ENCODE measurements at regions not wholly inside any gene's neighbourhood (a gene's known extent, or its start where the extent isn't known, plus 50 kb on each side); places are given as distances from the start of the nearest gene placed in this dataset.
A peak's percentile ranks its signal among the peaks of the same experiment; 100 is the strongest.
"Not testable (repeated sequence)": the region's sequence is repeated elsewhere in the genome, so short reads cannot be mapped to it uniquely, and the experiment has no call there.

GRCh38 chr2:38483776-38484501 lies 106.9 kb upstream of the ATL2 start:
- DNase-seq, result no peak

DNA sequence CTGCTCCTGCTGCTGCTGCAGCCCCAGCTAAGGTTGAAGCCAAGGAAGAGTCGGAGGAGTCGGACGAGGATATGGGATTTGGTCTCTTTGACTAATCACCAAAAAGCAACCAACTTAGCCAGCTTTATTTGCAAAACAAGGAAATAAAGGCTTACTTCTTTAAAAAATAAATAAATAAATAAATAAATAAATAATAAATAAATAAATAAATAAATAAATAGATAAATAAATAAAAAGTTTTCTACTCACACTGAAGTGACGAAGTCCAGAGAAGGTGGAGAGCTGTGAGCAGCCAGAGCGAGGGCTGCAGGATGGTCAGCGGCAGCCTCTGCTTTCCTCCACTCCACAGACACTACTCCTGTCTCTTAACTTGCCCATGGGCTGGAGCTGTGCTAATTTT lies 105.6 kb upstream of the ATL2 start:
- DNase-seq, result not testable (repeated sequence)

DNA sequence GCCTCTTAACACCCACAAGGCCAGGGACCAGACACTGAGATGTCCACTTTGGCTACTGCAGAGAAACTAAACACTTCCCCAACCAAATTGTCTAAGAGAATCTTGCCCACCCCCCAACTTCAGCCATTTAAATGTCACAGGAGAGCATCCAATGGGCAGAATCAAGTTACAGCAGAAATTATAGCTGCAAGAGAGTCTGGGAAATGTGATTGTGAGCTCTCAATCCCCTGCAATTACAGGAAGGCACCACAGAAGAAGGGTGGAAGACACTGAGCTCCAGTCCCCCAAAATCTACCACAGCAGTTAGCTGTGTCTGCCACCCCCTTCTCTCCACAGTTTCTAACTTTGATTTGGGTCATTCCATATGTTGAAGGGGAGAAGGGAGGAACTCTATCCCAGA lies 103.5 kb upstream of the ATL2 start:
- no peak for DNase-seq

DNA sequence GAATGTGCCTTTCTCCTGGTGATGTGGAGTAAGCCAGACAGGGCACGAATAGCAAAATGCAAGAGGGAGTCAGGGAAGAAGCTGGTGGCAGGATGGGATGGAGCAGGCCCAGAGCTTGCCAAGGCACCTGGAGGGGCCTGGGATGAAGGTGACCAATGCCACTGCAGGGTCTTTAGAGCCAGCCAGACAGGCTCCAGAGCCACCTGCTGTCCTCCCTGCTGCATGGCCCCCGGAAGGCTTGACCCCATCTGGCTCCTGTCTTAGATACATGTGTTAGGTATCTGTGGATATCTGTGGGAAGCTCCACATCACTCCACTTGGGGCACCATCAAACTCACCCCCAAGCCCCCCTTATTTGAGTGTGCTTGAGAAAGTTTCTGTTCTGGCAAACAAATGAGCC lies 99.9 kb upstream of the ATL2 start:
- DNase-seq, result no peak

GRCh38 chr2:38475567-38475881 lies 98.5 kb upstream of the ATL2 start:
- no peak for DNase-seq

- no peak for DNase-seq
Observed at GRCh38 chr2:38474715-38475566, 97.9 kb upstream of the ATL2 start.

DNA sequence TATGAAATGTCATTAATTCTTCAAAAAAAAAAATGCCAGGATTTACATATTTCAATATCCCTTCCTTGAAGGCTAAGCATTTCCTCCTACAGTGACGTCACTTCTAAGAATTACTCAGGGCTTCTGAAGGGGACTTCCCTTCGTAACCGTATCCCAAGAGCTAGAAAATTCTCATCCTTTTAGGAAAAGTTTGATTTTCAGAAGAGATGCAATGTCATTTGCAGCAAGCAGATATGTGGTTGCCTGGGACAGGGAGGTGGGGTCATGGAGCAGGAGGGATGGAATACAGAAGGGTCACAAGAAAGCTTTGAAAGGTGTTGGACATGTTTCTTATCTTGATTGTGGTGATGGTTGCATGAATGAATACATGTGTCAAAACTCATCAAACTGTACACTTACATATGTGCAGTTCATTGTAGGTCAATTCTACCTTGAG lies 97.0 kb upstream of the ATL2 start:
- peak in 1 of 2 donors; percentile 22 for DNase-seq

DNA sequence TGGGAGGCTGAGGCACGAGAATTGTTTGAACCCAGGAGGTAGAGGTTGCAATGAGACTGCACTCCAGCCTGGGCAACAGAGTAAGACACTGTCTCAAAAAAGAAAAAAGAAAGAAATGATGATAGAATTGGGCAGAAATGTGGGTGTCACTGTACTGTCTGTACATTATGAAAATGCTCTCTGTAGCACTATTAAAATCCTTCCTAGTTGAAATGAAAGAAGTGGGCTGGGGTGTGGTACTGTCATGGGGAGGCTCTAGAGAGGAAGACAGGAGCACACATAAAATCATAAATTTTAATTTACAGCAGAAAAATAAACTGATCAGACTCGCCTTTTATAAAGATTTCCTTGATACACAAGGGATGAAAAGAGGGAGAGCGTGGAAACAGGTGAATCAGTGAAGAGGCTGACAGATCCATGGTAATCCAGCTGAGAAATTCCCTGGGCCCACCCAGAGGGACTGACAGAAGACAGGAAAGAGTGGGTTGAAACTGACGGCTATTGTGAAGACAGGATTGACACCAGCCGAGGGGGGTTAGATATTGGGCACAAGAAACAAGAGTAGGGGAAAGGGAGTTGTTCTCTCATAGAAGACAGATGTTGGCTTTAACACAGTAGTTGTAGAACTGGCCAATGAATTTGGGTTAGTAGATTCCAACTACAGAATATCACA lies 96.4 kb upstream of the ATL2 start:
- no peak for DNase-seq

DNA sequence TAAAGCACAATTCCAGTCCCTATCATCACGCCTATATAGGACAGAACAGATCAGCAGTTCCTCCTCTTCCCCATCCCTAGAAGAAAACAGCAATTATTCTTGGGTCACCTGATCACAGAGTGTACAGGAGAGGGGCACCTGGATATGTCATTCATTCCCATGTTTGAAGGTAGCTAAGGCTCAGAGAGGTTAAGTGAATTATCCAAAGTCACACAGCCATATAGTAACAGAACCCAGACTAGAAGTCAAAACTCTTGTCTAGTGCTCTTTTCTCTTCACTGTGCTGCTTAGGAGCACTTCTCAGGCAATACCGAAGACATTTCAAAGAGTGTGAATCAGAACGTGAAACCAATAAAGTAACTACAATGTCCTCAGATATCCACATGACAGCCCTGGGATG lies 93.0 kb upstream of the ATL2 start:
- no peak for DNase-seq

GRCh38 chr2:38467768-38468455 lies 90.8 kb upstream of the ATL2 start:
- no peak for DNase-seq

GRCh38 chr2:38466876-38467767 lies 90.0 kb upstream of the ATL2 start:
- no peak for DNase-seq

GRCh38 chr2:38466409-38466808 lies 89.3 kb upstream of the ATL2 start:
- DNase-seq, result no peak

- DNase-seq, result peak; percentile 13 to 31
Observed at GRCh38 chr2:38465789-38466127, 88.7 kb upstream of the ATL2 start.

- no peak for DNase-seq
Observed at GRCh38 chr2:38464971-38465788, 88.1 kb upstream of the ATL2 start.

- DNase-seq, result no peak
Observed at GRCh38 chr2:38463752-38464151, 86.7 kb upstream of the ATL2 start.

GRCh38 chr2:38462121-38462661 lies 85.1 kb upstream of the ATL2 start:
- no peak for DNase-seq

DNA sequence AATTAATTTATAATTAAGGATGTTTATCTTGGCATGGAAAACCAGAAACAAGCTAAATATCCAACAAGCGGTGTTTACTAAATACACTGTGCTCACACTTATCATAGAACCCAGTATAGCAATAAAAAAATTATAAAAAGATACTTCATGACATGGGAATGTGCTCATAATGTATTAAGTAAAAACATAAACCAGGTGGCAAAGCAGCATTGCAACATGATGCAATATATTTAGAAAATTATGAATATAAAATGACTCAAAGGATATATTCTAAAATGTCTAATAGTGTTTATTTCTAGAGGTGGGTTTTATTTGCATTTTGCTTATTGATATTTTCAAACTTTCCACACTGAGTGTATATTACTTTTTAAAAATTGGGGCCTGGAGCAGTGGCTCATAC lies 84.4 kb upstream of the ATL2 start:
- no peak for DNase-seq

- no peak for DNase-seq
Observed at GRCh38 chr2:38460313-38460712, 83.2 kb upstream of the ATL2 start.

DNA sequence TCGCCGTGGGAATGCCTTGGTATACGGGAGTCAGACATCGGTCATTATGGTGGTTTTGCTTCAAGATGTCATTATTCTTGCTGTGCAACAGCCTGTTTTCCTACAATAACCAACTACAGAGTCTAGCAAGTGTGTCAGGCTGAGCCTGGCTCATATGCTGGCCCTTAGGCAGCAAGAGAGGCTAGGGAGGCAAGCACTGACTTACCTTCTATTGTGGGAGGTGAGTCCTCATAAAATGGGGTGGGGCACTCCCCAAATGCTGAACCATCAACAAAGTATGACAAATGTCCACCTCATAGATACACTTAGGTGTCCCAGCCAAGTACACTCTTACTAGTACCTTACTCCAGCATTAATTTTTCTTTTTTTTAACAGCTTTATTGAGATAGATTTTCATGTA lies 77.0 kb upstream of the ATL2 start:
- no peak for DNase-seq

GRCh38 chr2:38451778-38452177 lies 74.7 kb upstream of the ATL2 start:
- DNase-seq, result not testable (repeated sequence)

DNA sequence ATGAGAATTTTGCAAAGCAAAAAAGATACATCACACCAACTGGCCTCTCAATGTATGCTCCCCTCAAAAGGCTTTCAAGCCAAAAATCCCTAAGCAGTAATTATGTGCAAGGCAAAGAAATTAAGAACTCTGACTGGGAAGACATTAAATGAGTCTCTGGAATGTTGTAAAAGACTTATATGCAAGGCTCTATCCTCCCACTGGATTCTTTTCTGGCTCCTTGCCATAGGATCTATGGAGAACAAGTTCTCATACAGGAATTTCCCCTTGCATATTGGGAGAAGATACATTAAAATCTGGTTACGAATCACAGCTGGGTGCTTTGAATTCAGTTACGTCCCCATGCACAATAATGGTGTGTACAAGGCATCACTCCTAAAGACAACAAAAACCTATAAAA lies 73.4 kb upstream of the ATL2 start:
- DNase-seq, result no peak

All from CD4-positive, alpha-beta T cell treated with Interferon alpha-2 for 1 hour (primary cell).